ENCODE measurements at regions not wholly inside any gene's neighbourhood (a gene's known extent, or its start where the extent isn't known, plus 50 kb on each side); places are given as distances from the start of the nearest gene placed in this dataset.

GRCh38 chr13:29713839-29714238, 118.4 kb upstream of the SLC7A1 start:
- POLR2A ChIA-PET, result no interaction called here

DNA sequence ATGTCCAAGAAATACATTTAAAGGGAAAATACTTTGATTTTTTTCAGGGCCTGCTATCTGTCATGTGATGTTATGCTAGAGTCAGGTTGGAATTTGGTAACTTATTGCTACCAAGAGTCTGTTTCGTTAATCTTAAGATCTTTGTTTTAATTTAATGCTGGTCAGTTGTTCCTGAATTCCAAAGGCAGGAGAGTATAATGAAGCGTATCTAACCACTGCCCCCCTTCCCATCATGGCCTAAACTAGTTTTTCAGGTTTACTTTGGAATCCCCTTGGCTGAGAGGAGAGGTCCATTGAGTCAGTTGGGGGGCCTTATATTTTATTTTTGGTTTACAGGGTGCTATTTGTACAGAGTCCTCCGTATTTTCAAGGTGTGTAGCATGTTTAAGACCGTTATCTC, 116.3 kb upstream of the SLC7A1 start:
- no peak for DNase-seq
- Mint-ChIP-seq H3K4me1 (peaks cover 1% of the 10 kb centered on the region), H3K4me3 (no peak overlapping the region), H3K9me3 (no peaks in the 10 kb centered on the region), H3K27me3 (peaks cover 6% of the 10 kb centered on the region), H3K27ac (no peak overlapping the region), H3K36me3 (ENCODE audit: low read depth) (no peaks in the 10 kb centered on the region)
- CTCF ChIA-PET, result no interaction called here
- POLR2A ChIA-PET, result no interaction called here

More at GRCh38 chr13:29713839-29714238, 118.4 kb upstream of the SLC7A1 start:
- DNase-seq, result no peak
- H3K27me3 Mint-ChIP-seq, result peaks cover 7% of the 10 kb centered on the region
- CTCF ChIA-PET, result interaction anchor here (0.6 to 1.2 kb wide), 3 partner anchors 18 to 27 kb away, joined by 3 to 4 read pairs (median 3); no protein-coding TSS in a partner anchor
- H3K9me3 Mint-ChIP-seq, result no peaks in the 10 kb centered on the region
- H3K4me1 Mint-ChIP-seq, result peaks cover 3% of the 10 kb centered on the region
- no peaks in the 10 kb centered on the region for H3K36me3 Mint-ChIP-seq (ENCODE audit: low read depth)
- H3K27ac Mint-ChIP-seq, result no peak overlapping the region
- H3K4me3 Mint-ChIP-seq, result no peak overlapping the region

DNA sequence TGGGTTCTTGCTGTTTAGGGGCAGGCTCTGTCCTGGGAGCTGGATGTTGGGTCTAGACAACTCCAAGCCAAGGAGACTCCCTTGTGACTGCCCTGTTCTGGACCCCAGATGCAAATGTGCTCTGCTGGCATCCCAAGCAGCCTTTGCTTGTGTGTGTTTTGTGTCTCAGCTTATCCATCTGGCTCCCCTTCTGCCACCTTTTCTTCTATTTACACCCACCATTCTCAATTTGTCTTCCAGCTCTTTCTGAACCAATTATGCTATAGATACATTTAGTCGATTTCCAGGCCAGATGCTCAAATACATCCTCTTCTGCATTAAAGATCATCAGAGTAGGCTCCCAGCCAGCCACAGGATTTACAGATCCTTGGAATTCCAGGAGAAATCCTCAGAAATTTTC, 115.0 kb upstream of the SLC7A1 start:
- H3K27ac Mint-ChIP-seq, result no peak overlapping the region
- DNase-seq, result no peak
- CTCF ChIA-PET, result interaction anchor here (1.1 kb wide), 1 partner anchor 203 kb away, joined by 3 read pairs; no protein-coding TSS in a partner anchor
- no peaks in the 10 kb centered on the region for H3K36me3 Mint-ChIP-seq (ENCODE audit: low read depth)
- no peaks in the 10 kb centered on the region for H3K9me3 Mint-ChIP-seq
- no peaks in the 10 kb centered on the region for H3K4me1 Mint-ChIP-seq
- H3K4me3 Mint-ChIP-seq, result no peak overlapping the region
- H3K27me3 Mint-ChIP-seq, result peaks cover 6% of the 10 kb centered on the region
- POLR2A ChIA-PET, result no interaction called here

DNA sequence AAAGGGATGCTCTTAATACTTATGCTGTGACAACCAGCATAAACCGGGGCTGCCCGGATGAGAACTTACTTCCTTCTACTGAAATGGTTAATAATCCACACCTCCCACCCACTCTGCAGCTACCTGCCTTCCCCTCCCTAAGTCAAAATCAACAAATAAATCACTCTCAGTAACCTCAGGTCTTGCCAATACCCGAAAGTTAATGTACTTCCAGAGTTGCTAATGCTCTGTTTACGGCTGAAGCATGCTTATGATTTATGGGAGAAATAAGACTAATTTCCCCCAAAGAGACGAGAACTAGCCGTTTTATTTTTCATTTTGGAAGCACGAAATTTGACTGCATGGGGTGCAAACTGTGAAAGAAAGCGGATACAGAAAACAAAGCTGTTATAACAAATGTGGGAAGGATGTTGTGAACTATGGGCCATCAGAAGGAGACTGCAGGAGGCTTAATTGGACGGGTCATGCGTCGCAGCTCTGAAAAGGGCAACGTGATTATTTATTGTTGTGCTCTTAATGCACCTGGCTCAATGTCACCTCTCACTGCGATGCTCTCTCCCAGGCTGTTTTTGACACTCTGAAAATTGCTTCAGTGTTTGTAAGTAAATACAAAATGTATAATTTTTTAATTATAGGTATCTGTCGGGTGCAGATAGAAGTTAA, 114.0 kb upstream of the SLC7A1 start:
- POLR2A ChIA-PET, result no interaction called here
- no peak overlapping the region for H3K4me3 Mint-ChIP-seq
- no peaks in the 10 kb centered on the region for H3K9me3 Mint-ChIP-seq
- no peaks in the 10 kb centered on the region for H3K36me3 Mint-ChIP-seq (ENCODE audit: low read depth)
- no peak for DNase-seq
- peaks cover 6% of the 10 kb centered on the region for H3K27me3 Mint-ChIP-seq
- no peak overlapping the region for H3K27ac Mint-ChIP-seq
- CTCF ChIA-PET, result no interaction called here
- no peaks in the 10 kb centered on the region for H3K4me1 Mint-ChIP-seq

DNA sequence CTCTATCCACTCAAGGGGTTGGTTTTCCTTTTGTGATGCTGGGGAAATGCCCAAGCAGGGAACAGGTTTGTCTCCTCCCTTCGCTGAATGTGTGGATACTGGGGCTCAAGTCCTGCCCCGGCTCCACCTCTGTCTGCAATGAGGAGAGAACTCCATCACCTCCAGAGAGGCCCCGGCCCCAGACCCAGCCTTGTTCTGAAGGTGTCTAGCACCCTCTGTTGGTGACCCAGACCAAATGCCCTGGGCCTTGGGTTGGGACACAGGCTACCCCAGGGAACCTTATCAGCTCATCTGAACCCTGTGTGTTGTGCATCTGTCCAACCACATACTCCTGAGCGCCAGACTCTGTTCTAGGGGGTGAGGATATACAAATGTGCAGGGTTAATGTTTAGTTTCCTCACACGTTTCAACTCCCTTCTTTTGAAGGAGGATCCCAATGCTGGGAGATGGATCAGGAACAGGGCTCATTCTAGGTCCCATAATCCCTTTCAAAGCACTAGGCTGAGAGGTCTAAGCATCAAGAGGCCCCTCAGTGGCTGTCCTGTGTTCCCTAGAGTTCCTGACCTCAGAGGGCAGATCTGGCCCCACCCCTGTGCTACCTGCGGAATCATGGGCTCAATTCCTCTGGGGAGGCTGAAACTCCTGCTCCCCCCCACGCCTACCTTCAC, 112.5 kb upstream of the SLC7A1 start:
- no peak overlapping the region for H3K4me3 Mint-ChIP-seq
- H3K9me3 Mint-ChIP-seq, result no peaks in the 10 kb centered on the region
- no peaks in the 10 kb centered on the region for H3K4me1 Mint-ChIP-seq
- CTCF ChIA-PET, result no interaction called here
- POLR2A ChIA-PET, result no interaction called here
- no peak overlapping the region for H3K27ac Mint-ChIP-seq
- H3K36me3 Mint-ChIP-seq (ENCODE audit: low read depth), result no peaks in the 10 kb centered on the region
- peak; percentile 48 for DNase-seq
- H3K27me3 Mint-ChIP-seq, result peaks cover 13% of the 10 kb centered on the region

DNA sequence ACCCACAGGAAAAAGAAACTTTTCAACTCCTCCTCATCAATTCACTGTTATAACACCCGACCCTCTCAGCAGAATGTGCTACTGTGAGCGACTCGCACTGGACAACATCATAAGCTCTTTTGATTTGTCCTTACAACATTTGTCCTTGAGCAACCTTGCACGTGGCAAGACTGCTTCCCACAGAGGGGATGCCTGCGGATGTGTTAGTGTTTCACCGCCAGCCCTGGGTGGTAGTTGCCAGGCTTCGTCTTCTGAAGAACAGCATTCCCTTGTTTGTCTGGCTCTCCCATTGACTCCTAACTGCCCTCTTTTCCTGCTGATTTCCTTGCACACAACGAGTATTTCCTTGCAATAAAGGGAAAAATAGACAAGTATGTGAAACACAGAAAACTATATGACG, 111.4 kb upstream of the SLC7A1 start:
- peaks cover 13% of the 10 kb centered on the region for H3K27me3 Mint-ChIP-seq
- H3K4me3 Mint-ChIP-seq, result no peak overlapping the region
- H3K9me3 Mint-ChIP-seq, result no peaks in the 10 kb centered on the region
- no peaks in the 10 kb centered on the region for H3K36me3 Mint-ChIP-seq (ENCODE audit: low read depth)
- no peak overlapping the region for H3K27ac Mint-ChIP-seq
- ChIA-PET CTCF (interaction anchor here (0.6 to 1.6 kb wide), 5 partner anchors 14 to 199 kb away, joined by 3 to 5 read pairs (median 3); partner anchors contain the start of gene SLC7A1), POLR2A (no interaction called here)
- no peaks in the 10 kb centered on the region for H3K4me1 Mint-ChIP-seq
- DNase-seq, result no peak

DNA sequence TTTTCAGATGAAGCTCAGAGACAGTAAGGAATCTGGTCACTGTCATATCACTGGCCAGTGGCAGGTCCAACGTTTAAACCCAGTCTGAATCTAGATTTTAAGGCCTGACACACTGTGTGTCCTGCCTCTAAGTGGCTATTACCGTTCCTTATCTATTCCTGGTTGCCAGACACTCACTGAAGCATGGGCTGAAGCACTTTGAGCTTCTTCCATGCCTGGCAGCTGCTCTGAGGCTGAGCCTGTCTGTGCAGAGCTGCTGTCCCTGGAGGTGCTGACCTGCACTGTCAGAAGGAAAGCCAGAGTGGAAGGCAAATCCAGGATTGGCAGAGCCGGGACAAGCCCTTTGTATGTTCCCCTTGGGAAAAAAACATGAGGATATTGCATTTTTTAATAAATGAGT, 109.2 kb upstream of the SLC7A1 start:
- CTCF ChIA-PET, result no interaction called here
- POLR2A ChIA-PET, result no interaction called here
- Mint-ChIP-seq H3K4me1 (no peaks in the 10 kb centered on the region), H3K9me3 (no peaks in the 10 kb centered on the region), H3K27ac (no peak overlapping the region), H3K36me3 (ENCODE audit: low read depth) (no peaks in the 10 kb centered on the region), H3K4me3 (no peak overlapping the region), H3K27me3 (peaks cover 26% of the 10 kb centered on the region)
- no peak for DNase-seq

DNA sequence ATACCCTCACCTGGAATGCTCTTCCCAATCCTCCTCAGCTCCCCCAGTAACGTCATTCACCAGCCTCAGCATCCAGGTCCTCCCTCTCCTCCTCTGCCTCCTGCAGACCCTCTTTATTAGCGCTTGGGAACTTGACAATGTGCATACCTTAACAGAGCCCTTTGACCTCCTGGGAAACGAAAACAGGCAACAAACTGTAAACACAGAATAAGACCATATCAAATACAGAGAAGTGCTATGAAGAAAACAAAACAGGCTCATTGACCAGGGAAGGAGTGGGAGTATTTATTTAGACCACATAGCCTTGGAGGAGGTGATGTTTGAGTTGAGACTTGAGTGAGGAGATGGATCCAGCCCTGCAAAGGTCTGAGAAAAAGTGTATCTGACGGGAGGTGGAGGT, 107.9 kb upstream of the SLC7A1 start:
- Mint-ChIP-seq H3K9me3 (no peaks in the 10 kb centered on the region), H3K27me3 (peaks cover 32% of the 10 kb centered on the region), H3K27ac (no peak overlapping the region), H3K4me1 (no peaks in the 10 kb centered on the region), H3K36me3 (ENCODE audit: low read depth) (no peaks in the 10 kb centered on the region), H3K4me3 (no peak overlapping the region)
- no peak for DNase-seq
- ChIA-PET POLR2A (no interaction called here), CTCF (no interaction called here)

GRCh38 chr13:29702912-29703351, 107.4 kb upstream of the SLC7A1 start:
- ChIA-PET CTCF (no interaction called here), POLR2A (no interaction called here)
- H3K4me1 Mint-ChIP-seq, result no peaks in the 10 kb centered on the region
- H3K27me3 Mint-ChIP-seq, result peaks cover 33% of the 10 kb centered on the region
- H3K27ac Mint-ChIP-seq, result no peak overlapping the region
- no peaks in the 10 kb centered on the region for H3K36me3 Mint-ChIP-seq (ENCODE audit: low read depth)
- DNase-seq, result no peak
- H3K4me3 Mint-ChIP-seq, result no peak overlapping the region
- H3K9me3 Mint-ChIP-seq, result no peaks in the 10 kb centered on the region

DNA sequence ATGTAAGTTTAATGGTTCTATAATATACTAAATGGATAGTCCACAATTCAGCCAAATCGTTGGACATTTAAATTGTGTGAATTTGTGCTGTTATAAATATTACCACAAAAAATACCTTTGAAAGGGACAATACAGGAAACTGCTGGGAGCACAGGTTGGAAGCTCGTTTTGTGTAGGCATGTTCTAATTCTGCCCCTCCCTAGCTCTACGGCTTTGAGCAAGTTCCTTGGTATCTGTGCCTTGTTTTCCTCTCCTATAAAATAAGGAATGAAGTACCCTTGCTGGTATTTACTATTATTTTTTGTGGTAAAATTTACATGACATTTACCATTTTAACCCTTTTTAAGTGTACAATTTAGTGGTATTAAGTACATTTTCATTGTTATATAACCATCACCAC, 102.6 kb upstream of the SLC7A1 start:
- CTCF ChIA-PET, result no interaction called here
- no peaks in the 10 kb centered on the region for H3K4me1 Mint-ChIP-seq
- H3K4me3 Mint-ChIP-seq, result no peak overlapping the region
- no peaks in the 10 kb centered on the region for H3K36me3 Mint-ChIP-seq (ENCODE audit: low read depth)
- H3K27me3 Mint-ChIP-seq, result peaks cover 34% of the 10 kb centered on the region
- POLR2A ChIA-PET, result no interaction called here
- no peak for DNase-seq
- no peak overlapping the region for H3K27ac Mint-ChIP-seq
- no peaks in the 10 kb centered on the region for H3K9me3 Mint-ChIP-seq

DNA sequence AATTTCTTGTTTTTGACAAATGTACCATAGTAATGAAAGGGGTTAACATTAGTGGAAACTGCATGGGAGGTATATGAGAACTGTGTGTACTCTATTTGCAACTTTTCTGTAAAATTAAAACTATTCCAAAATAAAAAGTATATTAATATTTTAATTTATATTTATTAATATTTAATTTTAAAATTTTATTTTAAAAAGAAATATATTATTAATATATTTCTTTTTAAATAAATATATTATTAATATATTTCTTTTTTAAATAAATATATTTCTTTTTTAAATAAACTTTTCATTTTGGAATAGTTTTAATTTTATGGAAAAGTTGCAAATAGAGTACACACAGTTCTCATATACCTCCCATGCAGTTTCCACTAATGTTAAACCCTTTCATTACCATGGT, 101.1 kb upstream of the SLC7A1 start:
- no peak for DNase-seq
- CTCF ChIA-PET, result interaction anchor here (1.0 kb wide), 1 partner anchor 17 kb away, joined by 3 read pairs; no protein-coding TSS in a partner anchor
- Mint-ChIP-seq H3K27ac (no peak overlapping the region), H3K4me1 (no peaks in the 10 kb centered on the region), H3K27me3 (peaks cover 38% of the 10 kb centered on the region), H3K4me3 (no peak overlapping the region), H3K36me3 (ENCODE audit: low read depth) (no peaks in the 10 kb centered on the region), H3K9me3 (no peaks in the 10 kb centered on the region)
- POLR2A ChIA-PET, result no interaction called here

- H3K36me3 Mint-ChIP-seq (ENCODE audit: low read depth), result no peaks in the 10 kb centered on the region
- POLR2A ChIA-PET, result no interaction called here
- no peak overlapping the region for H3K27ac Mint-ChIP-seq
- CTCF ChIA-PET, result no interaction called here
- H3K9me3 Mint-ChIP-seq, result no peaks in the 10 kb centered on the region
- H3K27me3 Mint-ChIP-seq, result peaks cover 20% of the 10 kb centered on the region
- no peak overlapping the region for H3K4me3 Mint-ChIP-seq
- H3K4me1 Mint-ChIP-seq, result no peaks in the 10 kb centered on the region
- no peak for DNase-seq
Measured at GRCh38 chr13:29693275-29693945, 97.9 kb upstream of the SLC7A1 start.

DNA sequence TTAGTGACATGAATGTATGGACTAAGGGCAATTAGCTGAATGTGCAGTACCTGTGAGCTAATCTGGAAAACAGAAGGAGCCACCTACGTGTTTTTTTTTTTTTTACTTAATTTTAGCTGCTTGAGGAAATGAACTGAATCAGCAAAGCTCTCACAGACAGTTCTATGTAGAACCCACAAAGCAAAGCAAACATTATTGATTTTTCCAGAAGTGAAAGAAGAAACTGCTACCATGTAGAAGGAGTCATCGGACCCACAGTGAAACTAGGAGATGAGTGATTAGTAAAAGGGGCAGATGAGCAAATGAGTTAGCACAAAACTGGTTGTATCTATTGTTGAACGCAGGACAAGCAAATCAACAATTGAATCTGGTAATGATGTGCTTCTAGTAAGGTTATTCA, 94.1 kb upstream of the SLC7A1 start:
- CTCF ChIA-PET, result no interaction called here
- H3K4me3 Mint-ChIP-seq, result no peak overlapping the region
- peaks cover 21% of the 10 kb centered on the region for H3K27me3 Mint-ChIP-seq
- no peaks in the 10 kb centered on the region for H3K4me1 Mint-ChIP-seq
- no peak for DNase-seq
- H3K27ac Mint-ChIP-seq, result no peak overlapping the region
- H3K36me3 Mint-ChIP-seq (ENCODE audit: low read depth), result no peaks in the 10 kb centered on the region
- POLR2A ChIA-PET, result no interaction called here
- no peaks in the 10 kb centered on the region for H3K9me3 Mint-ChIP-seq
